Vagina (tissue), 2 donors: ENCODE measurements at regions not wholly inside any gene's neighbourhood (a gene's known extent, or its start where the extent isn't known, plus 50 kb on each side); places are given as distances from the start of the nearest gene placed in this dataset.

Experiments
- CTCF ChIP-seq, 3 experiments: fragments of 450-650 bp in 2 of 3; fragments of 200-600 bp in 1 of 3; sonication (generic) in 1 of 3; IDR thresholded peaks; one replicate each; pipeline ENCODE4 v1.5.1; 2017 to 2019; ENCODE audit warnings: antibody characterized with exemption in 3 of 3, mild to moderate bottlenecking in 2 of 3, moderate library complexity in 2 of 3
- POLR2A ChIP-seq, 2 donors: fragments of 450-650 bp; IDR thresholded peaks; one replicate each; pipeline ENCODE4 v1.6.1; 2017; ENCODE audit warnings: antibody characterized with exemption in 2 of 2, mild to moderate bottlenecking in 2 of 2, moderate library complexity in 2 of 2
- POLR2AphosphoS5 ChIP-seq, 2 donors: sonication (generic); formaldehyde crosslinking; IDR thresholded peaks; one replicate each; pipeline ENCODE4 v1.9.0; 2017; ENCODE audit warnings: antibody characterized with exemption in 2 of 2, mild to moderate bottlenecking in 2 of 2, low read depth in 1 of 2; ENCODE audit not compliant: insufficient read depth in 1 of 2

- TF ChIP-seq CTCF (IDR thresholded peaks at IDR 0.05): no peak
- TF ChIP-seq POLR2A (IDR thresholded peaks at IDR 0.05): no peak
- no peak for TF ChIP-seq POLR2AphosphoS5 (IDR thresholded peaks at IDR 0.05; ENCODE audit: insufficient read depth in 1 of 2, low read depth in 1 of 2)
Measured at GRCh38 chr21:16540966-16541727, 811.4 kb downstream of the USP25 start.
